ENCODE measurements at regions not wholly inside any gene's neighbourhood (a gene's known extent, or its start where the extent isn't known, plus 50 kb on each side); places are given as distances from the start of the nearest gene placed in this dataset.

DNA sequence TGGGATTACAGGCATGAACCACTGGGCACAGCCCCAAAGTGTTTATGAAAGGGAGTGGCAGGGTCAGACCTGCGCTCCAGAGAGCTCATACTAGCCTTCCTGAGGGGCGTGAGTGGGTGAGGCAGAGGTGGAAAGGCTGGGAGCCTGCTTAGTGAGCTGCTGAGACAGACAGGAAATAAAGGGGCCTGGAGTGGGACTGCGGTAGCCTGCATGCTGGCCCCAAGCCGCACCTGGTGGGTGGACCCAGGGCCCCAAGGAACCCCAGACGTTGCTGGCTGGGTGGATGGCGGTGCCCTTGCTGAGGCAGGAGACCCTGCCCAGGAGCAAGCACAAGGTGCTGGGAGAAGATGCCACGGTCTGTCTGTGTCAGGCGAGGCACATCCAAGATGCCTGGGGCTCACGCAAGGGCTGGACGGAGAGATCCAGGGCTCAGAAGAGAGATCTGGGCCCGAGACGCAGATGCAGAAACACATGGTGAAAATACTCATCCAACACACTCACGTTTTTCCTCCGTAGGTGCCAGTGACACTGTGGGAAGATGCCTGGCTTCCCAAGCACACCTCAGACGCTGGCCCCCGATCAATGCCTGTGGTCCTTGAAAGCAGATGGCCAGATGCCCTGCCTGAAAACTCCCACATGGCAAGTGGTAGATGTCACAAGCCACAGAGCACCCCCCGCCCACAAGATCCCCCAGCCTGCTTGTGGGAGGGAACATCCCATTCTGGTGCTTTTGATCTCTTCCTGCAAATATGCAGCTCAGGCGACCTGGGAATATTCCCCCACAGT lies 151.1 kb downstream of the GLI2 start:
- no peak for DNase-seq

DNA sequence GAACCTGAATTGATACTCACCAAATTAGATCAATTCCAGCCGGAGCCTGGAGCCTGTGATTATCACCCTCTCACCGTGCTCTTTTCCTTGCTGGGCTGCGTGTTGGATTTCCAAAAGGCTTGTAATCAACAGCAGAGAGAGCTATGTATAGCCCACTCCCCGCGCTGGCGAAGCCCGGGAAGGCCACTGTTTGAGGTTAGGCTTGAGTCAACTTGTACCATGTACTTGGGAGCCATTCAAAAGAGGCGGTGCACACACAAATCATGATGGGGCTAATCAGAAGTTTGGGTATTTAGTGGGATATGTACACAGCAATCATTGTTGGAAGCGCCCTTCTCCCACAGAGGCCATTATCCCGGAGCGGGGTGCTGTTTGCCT lies 151.6 kb downstream of the GLI2 start:
- no peak for DNase-seq

DNA sequence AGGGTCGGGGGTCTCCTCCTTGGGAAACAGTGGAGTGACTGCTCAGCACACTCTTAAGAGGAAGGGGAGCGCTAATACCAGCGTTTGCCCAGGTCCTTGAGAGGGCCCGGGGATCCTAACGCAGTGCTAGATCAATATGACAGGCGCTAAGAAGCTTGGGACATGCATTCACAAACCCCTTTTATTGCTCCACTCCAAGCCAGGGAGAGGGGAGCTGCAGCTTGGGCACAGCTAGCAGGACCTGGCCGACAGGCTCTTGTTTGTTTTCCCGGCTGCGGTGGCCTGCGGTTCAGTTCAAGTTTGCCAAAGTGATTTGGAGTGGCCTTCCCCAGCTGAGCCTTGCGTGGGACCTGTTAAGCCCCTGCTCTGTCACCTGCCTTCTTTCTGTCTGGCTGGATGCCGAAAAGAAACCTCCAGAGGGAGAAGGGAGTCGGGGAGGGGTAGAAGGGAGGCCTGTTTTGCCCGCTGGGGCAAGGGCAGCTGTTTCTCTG lies 152.1 kb downstream of the GLI2 start:
- DNase-seq = no peak

DNA sequence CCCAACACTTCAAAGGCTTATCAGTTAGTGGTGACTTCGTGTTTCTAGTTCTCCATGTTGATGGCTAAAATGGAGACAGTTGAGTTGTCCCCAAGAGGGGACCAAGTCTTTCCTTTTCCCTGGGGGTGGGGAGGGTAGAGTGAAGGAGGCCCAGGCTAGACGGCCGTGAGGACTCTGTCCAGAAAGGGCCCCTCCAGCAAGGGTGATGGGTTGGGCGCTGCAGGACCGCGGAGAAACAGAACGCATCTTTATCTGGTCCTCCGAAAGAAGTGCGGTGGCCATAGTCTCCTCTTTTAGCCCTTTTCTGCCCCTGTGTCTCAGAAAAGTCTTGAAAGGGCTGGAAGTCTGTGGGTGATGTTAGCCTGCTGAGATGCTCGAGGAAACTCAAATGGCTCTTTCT lies 153.2 kb downstream of the GLI2 start:
- no peak for DNase-seq

DNA sequence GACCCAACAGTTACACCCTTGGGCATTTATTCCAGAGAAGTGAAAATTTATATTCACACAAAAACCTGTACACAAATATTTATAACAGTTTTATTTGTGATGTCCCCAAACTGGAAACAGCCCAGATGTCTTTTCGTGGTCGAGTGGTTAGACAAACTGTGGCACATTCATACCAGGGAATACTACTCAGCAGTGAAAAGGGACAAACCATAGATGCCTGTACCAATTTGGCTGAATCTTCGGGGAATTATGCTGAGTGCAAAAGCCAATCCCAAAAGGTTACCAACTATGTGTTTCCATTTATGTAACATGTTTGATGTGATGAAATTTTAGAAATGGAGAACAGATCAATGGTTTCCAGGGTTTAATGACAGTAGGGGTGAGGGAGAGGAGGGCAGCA lies 154.3 kb downstream of the GLI2 start:
- DNase-seq = no peak

DNA sequence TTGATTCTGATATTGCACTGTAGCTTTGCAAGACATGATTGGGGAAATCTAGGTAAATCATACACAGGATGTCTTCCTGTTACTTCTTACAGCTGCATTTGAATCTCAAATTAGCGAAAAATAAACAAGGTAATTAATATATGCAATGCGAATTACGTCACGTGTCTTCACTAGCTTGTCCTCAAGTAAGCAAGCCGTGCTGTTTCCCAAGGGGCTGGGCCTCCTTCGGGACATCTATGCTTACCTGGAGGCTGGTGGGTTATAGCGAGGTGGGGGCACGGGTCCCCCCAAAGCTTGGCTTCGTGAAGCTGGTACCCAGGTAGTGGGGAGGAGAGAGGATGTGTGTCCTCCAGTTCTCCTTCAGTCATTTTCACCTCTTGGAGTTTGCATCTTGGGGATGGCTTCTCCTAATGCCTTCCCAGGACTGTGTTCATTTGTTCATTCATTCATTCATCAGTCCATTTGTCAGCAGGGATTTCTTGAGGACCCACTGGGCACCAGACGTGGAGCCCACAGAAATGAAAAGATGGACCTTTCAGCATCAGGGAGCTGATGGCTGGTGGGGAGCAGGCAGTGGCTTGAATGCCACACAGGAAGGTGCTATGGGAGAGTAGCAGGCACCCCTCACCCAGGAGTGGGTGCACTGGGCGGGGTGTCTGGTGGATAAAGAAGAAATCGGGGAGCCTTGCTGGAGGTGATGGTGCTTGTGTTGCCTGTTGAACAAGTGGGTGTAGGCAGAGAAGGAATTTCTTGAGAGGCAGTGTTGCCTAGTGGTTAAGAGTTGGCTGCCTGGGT lies 155.1 kb downstream of the GLI2 start:
- no peak for DNase-seq

DNA sequence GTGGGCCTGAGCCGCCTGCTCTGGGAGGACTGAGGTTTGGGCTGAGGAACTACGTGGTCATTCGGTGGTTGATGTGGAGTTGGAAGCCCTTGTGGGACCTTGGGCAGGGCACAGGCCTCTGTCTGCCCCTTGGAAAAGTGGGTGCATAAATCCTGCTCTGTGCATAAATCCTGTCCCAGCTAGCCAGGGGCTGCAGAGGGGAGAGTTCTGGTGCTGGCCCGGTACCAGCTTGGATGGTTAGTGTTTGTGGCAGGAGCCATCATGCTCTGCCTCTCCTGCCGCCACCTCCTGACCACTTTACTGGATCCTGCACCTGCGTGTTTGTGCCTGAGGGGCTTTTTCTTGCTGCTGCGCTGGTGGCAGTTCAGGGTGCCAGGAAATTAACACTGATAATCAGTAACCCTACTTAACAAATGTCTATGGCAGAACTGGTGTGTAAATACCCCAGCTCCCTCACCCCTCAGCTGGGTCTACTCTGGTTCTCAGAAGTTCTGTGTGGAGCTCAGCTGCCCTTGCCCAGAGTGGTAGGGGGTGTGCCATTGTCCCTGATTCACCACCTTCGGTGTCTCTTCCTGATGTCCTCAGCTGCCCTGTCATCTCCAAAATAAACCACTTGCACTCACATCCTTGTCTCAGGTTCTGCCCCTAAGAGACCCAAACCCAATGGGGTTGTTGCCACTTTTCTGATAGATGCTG lies 156.8 kb downstream of the GLI2 start:
- no peak for DNase-seq

DNA sequence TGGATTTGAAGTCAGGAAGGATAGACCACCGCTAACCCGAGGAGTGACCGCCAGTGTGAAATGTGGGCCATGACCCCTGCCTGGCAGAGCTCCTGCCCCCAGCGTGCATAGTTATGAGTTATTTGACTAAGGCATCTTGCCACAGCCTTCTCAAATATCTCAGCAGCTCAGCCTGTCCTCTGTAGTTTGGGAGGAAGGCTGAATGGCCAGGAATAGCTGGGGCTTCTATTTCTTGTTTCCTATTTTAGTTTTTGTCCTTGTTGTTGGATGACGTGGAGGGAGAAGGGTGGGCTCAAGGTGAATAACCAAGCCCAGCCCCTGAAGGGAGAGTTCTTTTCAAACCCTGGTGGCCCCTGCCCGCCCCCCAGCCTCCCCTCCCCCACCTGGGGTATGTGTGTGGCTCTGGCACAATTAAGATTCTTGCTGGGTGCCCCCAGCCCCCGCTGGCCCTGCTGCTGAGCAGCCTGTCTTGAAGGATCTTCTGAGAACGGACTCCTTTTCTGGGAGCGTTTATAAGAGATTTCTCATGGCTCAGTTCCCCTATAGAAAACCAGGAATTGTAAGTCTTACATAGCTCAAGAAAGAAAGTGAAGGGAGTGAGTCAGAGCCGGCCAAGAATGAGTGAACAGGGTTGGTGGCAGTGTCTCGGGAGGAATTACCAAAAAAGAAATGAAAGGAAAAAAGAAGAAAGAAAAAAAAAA lies 157.4 kb downstream of the GLI2 start:
- no peak for DNase-seq

DNA sequence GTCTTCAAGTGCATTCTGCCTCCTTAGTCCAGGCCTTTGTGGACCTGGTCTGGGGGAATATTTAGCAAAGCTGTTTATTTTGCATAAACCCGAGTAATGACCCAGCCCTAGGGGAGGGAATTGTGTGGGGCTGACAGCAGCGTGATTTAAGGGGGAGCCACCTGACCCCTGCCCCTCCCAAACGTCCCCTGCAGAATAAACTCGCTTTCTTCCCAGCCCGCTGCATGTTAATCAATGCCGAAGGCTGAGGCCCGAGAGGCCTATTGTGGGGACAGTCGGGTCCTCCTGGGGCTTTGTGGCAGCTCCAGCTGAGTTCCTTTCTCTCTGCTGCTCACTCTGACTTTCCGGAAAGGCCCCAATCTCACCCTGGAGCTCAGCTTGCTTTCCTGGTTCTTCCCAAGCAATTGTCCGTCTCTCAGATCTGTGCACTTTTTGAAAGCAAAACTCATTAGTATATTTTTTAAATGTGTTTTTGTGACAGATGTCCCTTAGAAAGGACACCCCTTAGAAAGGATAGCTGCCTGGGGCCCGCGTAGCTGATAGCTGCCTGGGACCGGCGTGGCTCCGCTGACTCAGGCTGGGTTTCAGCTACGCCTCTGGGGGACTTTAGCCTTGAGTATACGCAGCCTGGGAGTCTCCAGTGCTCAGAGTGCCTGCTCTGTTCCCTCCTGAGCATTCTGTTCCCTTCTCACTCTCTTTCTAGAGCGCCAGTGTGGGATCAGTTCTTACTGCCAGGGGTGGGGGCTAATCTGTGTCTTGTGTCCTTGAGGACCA lies 158.3 kb downstream of the GLI2 start:
- DNase-seq = no peak

DNA sequence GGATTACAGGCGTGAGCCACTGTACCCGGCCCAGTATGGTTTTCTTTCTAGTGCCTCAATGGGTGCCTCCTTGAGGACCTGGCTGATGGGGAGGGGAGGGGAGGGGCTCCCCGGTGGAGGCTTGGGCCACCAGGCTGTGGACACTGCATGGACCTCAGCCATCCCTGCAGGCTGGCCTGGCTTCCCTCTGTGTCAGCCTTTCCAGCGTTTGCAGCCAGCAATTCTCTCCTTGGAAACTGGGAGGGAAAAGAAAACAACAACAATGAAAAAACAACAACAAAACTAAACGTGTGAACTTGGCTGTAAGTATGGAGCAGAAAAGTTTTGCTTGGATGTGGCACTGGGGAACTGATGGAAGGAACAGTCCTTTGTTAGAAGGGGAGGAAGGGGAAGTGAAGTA lies 159.3 kb downstream of the GLI2 start:
- no peak for DNase-seq

DNA sequence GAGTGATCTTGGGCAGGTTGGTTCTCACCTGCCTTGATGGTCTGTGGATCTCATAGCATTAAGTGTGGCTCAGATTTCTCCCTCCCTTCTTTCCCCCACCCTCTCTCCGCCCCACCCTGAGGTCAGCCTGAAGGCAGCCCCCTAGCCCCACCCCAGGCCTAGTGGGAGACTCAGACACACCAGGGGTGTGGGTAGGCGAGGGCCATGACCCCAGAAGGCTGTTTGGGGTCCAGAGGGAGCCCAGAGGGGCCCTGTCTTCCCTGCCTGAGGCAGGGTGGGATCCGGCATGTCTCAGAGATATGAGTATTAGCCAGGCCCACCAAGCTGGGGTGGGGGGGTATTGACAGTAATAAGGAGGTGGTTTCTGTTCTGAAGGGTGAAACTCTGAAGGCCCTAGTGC lies 160.5 kb downstream of the GLI2 start:
- DNase-seq = no peak

DNA sequence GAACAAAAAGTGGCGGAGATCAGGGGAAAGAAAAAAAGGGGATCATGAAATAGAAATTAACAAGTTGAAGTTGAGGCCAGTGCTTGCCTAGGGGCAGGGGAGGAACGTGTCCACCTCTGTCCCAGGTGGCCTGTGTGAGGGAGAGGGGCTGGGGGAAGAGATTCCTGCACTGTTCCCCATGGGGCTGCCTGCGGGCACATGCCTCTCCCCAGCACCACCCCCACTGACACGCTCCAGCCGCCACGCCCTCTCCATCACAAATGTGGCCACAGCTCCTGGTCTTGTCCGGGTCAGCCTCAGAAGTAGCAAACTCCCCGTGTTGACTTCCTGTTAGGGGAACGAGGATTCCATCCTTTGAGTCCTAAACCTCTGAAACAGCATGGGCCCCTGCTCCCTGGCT lies 161.2 kb downstream of the GLI2 start:
- no peak for DNase-seq

DNA sequence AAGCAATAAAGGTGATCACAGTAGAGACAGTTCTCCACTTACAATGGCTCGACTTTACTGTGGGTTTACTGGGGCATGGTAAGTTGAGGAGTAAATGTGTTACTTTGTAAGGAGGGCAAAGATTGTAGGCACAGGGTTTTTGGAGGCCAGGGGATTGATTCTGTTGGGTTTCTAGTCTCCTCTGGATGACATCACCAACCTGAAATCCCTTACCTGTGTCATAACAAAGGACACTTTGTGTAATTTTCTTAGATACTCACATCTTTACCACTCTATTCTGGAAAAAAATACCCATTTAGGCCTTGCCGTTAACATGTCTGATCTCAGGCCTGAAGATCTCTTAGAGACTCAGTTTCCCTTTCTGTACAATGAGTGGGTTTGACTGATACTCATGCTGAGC lies 161.7 kb downstream of the GLI2 start:
- no peak for DNase-seq

DNA sequence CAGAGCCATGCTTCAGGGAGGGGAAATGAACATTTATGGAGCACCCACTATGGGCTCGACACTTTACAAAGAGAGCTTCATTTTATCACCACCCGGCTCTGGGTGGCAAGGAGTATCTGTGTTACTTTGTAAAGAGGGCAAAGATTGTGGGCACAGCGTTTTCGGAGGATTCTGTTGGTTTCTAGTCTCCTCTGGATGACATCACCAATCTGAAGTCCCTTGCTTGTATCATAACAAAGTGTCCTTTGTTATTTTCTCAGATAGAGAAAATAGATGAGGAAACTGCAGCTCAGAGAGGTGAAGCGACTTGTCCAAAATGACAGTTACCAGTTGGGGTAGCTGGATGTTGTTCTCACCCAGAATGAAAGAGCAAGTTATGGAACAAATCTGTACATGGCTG lies 162.8 kb downstream of the GLI2 start:
- no peak for DNase-seq

DNA sequence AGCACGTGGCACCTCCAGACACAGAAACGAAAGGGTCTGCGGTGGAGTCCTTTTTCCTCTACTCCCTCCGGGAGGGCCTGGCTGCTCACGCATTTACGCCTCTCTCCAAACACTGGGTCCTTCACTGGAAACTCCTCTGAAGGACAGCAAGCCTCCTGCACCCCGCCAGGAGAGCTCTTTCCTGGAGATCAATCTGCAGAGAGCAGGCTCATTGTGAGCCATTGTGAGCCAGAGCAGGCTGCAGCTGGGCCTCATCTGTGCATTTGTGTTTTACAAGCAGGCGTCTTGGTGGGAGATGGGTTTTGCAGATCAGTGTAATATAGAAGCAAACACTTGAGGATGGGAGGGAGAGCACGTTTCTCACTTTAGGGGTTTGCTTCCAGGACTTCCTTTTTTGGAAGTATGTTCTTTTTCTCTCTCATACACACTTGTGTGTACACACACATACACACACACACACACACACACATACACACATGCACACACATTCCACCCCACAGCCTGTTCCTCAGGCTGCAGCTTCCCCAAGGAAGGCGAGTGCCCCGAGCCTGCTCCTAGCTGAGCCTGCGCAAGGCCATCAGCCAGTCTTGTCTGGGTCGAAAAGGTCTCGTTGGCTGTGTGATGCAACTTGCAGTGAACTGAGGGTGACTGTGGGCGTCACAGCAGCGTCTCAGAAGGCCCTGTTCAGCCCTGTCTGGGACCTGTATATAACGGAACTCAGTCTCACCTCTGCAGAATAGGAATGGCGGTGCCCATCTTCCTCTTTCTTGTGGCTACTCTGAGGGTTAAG lies 163.5 kb downstream of the GLI2 start:
- no peak for DNase-seq

DNA sequence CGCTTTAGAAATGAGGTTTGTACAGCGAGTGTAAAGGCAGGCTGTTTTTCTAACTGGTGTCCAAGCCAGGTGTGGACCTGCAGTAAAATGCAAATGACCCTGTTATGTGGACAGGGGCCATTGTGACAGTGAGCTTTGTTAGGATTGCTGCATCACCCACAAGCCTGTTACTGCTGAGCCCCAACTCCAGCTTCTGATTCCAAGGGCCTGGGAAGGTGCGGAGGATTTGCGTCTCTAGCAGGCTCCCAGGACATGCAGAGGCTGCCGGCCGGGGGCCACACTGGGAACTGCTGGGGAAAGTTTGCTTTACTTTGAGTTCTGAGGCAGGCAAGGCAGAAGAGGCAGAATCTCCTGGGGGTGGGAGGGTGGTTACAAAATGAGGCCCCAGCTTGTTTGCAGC lies 164.1 kb downstream of the GLI2 start:
- no peak for DNase-seq

DNA sequence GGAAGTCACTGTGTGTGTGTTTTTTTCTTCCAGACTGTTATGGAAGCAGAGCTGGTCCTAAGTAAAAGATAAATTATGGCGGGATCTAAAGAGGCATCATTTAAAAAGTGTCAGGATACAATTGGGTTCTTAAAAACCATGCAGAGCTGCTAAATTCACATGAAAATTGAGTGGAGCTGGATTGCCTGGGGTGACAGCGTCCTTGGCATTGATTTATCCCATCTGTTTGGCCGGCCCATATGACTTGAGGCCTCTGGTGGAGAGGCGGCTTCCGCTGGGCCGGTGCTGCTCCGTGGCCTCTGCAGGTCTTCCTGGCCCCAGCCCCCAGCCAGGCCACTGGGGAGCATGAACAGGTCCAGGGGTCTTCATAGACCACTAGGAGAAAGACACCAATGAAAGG lies 165.5 kb downstream of the GLI2 start:
- no peak for DNase-seq

DNA sequence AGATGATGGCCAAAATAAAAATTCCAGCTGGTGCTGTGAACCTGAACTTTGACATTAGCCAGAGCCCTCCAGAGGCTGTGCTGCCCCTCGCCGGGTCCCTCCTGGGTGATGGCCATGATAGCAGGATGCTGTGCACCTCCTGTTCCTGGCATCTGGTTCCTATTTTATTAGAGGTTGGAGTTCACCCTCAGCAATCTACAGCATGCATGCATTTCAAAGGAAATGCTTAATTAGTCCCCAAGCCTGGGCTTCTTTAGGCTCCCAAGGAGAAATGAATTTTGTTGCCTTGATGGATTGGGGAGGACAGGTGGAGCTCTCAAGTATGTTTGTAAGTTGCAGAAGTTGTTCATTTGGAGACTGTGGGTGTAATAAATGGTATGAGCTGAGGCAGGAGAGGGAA lies 166.9 kb downstream of the GLI2 start:
- no peak for DNase-seq

DNA sequence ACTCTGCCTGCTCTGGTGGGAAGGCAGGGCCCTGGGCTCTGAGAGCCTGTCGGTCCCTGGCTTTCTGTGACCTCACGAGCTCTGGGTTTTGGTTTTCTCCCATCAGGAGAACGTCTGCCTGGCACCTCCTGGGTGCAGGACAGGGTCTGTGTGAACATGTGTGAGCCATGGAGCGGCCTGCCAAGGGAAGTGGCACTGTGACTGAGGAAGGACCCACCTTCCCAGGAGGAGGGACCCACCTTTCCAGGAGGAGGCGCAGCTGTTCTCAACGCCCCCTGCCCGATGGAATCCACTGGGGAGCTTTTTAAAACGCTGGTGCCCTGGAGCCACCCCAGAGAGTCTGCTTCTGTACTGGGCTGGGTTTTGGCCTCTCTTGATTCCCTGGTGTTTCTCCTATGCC lies 168.7 kb downstream of the GLI2 start:
- no peak for DNase-seq

DNA sequence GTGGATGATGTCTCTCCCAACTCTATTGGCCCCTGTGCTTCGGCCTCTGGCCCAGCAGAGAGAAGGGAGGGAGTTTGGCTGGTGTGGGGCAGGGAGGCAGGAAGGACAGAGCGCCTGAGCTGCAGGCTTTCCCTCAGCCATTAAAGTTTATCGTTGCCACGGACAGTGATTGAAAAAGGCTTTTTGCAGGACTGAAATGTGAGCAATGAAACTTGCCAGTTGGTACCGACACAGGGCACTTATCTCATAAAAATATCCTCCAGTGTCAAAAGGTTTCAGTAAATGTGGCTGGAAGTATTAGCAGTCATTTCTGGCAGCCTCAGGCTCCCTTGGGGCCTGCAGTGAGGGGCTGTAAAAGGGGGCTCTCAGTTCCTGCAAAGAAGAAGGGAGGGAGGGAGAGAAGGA lies 169.2 kb downstream of the GLI2 start:
- DNase-seq = no peak

DNA sequence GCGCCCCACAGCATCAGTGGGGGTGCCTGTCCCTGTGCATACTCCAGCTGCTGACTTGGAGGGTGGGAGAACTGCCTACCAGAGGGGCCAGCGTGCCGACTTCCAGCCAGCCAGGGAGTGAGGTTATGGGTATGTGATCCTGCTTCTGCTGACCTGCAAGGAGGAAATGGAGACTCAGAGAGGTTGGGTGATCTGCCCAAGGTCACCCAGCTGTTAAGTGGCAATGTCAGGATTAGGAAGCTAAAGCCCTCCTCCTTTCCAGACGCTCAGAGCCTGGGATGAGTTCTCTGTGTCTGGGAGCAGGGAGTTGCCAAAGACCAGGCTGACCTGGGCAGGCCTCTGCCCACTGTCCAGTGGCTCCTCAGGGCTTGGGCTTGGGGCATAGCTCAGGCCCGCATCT lies 169.6 kb downstream of the GLI2 start:
- no peak for DNase-seq
